GM18867 (cell line): ENCODE measurements at regions not wholly inside any gene's neighbourhood (a gene's known extent, or its start where the extent isn't known, plus 50 kb on each side); places are given as distances from the start of the nearest gene placed in this dataset.
"Not testable (repeated sequence)": the region's sequence is repeated elsewhere in the genome, so short reads cannot be mapped to it uniquely, and the experiment has no call there.

Experiments used
- ATAC-seq: cut with Tn5 transposase; IDR thresholded peaks from one replicate; pipeline ENCODE4 v1.9.1; 2021; ENCODE audit warnings: mild to moderate bottlenecking, moderate library complexity; ENCODE audit not compliant: unreplicated experiment

DNA sequence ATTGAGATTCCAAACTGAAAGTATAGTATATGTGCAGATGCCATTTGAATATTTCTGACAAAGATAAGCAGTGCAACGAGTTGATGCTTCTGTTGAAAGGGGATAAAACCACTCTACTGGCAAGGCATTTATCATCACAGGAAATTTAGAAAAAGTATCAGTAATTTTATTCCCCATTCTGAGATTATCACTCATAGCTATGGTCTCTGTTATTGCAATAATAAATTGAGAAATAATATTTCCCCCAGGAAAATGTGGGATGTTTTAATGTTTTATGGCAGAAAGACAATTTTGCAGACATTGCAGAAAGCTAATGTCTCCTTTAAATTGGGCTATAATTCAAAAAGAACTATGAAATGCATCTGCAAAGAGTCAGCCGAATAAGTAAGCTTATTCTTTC lies 1612.7 kb upstream of the ACO1 start:
- ATAC-seq, result no peak

DNA sequence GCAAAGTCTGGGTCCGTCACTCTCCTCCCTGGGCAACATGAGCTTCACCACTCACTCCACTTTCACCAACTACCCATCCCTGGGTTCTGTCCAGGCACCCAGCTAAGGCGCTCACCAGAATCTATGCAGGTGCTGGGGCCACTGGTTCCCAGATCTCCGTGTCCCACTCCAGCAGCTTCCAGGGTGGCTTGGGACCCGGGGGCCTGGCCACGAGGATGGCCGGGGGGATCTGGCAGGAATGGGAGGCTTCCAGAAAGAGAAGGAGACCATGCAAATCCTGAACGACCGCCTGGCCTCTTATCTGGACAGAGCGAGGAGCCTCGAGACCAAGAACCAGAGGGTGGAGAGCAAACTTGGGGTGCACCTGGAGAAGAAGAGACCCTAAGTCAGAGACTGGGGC lies 1611.0 kb upstream of the ACO1 start:
- no peak for ATAC-seq

DNA sequence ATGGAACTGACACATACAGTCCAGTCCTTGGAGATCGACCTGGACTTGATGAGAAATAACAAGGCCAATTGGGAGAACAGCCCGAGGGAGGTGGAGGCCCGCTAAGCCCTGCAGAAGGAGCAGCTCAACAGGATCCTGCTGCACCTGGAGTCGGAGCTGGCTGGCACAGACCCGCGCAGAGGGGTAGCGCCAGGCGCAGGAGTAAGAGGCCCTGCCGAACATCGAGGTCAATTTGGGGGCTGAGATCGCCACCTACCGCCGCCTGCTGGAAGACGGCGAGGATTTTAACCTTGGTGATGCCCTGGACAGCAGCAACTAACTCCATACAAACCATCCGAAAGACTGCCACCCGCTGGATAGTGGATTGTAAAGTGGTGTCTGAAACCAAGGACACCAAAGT lies 1610.1 kb upstream of the ACO1 start:
- no peak for ATAC-seq

DNA sequence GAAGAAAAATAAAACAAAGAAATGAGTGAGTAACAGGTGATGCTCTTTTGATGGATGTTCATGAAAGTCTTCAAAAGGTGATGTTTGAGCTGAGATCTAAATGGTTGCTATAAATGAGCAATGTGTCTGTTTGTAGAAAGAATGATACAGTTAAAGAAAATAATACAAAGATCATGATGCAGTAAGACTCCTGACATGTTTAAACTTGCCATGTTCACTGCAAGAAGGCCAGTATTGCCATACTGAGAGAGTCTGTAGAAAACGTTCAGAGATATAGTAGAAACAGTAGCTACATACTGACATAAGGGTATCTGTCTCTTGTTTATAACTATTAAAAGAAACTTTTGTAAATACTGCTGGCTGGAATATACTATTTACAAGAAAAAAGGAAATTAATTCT lies 1609.2 kb upstream of the ACO1 start:
- ATAC-seq, result no peak

DNA sequence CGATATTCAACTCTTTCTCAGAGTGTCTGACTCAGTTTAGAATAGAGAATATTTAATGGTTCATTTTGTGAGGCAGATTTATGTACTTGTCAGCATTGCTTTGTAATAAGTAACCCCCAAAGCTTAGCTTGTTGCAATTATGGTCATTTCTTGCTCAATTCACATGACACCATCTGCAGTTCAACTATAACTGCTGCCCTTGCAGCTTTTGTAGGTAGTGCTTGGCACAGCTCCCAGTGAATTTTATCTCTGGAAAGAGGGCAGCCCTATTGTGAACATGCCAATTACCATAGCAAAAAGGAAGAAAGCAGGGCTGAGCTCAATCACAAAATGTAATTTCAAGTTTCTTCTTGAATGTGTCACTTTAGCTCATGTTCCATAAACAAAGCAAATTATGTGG lies 1587.7 kb upstream of the ACO1 start:
- ATAC-seq, result no peak

DNA sequence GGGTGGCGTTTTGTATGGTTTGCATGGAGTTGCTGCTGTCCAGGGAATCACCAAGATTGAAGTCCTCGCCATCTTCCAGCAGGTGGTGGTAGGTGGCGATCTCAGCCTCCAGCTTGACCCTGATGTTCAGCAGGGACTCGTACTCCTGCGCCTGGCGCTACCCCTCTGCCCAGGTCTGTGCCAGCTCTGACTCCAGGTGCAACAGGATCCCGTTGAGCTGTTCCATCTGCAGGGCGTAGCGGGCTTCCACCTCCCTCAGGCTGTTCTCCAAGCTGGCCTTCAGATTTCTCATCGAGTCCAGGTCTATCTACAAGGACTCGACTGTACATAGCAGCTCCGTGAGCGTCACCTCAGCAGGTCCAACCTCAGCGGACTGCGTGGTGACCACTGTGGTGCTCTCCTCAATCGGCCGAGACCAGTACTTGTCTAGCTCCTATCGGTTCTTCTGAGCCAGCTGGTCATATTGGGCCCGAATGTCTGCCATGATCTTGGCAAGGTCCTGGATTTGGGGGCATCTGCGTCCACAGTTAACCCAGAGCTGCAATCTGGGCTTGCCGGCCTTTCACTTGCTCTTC lies 1584.8 kb upstream of the ACO1 start:
- ATAC-seq, result no peak

DNA sequence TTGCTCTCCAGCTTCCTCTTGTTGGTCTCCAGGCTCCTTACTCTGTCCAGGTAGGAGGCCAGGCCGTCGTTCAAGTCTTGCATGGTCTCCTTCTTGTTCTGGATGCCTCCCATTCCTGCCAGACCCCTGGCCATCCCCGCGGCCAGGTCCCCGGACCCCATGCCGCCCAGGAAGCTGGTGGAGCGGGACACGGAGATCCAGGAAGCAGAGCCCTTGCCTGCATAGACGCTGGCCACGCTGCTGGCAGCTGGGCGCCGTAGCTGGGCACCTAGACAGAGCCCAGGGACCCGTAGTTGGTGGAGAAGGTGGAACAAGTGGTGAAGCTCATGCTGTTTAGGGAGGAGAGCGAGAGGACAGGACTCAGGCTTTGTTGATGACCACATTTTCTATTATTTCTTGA lies 1584.0 kb upstream of the ACO1 start:
- no peak for ATAC-seq

DNA sequence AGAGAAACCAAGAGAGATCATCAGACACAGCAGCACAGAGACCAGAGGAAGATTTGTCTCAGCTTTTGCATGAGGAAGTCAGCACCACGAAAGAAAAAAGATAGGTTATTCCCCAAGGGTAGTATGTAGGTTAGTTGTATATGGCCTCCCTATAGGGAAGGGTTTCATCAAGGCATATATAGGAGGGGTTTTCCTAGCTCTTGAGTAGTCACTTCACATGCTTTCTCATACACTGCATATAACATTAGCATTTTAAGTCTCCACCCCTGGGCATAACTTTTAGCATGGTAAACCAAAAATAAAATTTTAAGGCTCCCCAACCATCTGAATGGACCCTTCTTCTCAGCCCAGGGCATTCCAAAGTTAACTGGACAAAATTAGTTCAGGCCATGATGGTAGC lies 1571.6 kb upstream of the ACO1 start:
- ATAC-seq, result no peak

DNA sequence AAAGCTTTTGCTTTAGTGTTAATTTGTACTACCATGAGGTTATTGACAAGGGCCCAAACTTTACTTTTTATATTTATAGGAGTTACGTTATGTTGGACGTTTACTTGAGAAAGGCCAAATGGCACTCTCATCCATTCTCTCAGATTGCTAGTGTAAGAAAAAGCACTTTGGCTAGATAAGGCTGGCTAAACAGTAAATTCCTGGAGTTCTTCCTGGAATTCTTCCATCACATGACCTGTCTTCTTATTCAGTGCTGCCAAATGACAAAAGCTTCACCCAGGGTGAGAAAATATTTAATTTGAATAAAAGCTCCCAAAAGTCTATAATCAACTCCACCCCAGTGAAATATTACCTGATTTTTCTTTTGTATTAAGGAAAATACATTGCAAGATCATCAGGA lies 1568.9 kb upstream of the ACO1 start:
- no peak for ATAC-seq

DNA sequence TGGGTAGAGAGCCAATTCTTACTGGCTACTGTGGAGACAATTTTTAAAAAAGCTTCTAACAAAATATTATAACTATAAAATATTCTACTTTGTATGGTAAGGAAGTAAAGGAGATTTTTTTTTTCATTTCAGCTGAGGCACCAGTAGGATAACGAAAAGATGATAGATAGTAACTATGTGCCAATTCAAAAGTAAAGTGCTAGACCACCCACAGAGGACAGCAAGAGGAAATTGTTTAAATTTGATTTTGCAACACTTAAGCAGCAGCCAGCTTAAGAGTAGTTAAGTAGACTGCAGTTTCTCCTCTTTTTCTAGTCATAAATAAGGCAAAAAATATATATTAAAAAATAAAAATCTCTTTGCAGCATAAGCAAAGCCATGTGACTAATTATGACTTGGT lies 1539.3 kb upstream of the ACO1 start:
- no peak for ATAC-seq

DNA sequence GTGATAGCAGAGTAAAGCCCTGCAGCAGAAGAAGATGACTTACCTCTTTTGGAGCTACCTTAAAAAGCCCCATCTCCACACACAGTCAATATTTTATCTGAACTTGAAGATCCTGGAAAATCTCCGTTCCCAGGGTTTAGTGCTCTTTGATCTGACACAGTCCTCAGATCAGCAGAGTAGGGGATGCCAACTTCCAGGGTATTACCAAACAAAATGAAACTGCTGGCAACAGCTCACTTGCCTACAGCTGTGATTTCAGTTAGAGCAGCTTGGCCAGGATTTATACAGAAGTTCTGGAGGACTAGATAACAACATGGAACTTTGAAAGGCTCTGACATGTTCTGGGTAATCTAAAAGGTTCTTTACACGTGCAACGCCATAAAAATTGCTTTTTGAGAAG lies 1537.8 kb upstream of the ACO1 start:
- no peak for ATAC-seq

DNA sequence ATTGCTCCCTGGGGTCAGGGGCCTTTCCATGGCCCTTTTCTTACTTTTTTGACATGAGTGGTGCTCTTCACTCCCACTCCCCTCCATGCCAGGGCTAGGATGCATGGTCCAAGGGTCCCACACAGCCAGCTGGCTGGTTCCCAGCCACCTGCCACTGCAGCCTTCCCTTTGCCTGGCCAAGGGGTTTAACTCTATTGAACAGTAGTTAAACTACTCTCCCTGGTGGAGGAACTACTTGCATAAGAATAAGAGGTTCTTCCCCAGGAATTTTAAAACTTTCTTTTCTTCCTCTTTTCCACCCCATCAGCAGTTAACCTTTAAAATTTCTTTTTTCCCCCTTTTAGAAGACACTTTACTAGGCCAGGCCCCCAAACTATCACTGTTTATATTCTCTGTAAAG lies 1532.8 kb upstream of the ACO1 start:
- no peak for ATAC-seq

DNA sequence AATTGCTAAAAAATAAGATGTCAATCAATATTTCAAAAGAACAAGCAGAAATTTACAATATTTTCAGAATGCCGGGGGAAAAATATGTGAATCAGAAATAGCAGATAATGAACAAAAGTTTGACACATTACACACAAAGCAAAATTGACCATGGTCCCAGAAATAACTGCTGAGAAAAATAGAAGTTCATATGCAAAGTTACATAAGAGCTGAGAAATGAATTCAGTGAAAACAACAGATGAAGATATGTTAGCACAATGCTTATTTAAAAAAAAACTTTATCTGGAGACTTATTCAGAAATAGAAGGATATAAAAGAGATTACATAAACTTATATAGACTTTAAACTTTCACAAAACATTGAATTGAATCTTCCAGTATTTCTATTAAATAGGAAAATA lies 1483.7 kb upstream of the ACO1 start:
- no peak for ATAC-seq

DNA sequence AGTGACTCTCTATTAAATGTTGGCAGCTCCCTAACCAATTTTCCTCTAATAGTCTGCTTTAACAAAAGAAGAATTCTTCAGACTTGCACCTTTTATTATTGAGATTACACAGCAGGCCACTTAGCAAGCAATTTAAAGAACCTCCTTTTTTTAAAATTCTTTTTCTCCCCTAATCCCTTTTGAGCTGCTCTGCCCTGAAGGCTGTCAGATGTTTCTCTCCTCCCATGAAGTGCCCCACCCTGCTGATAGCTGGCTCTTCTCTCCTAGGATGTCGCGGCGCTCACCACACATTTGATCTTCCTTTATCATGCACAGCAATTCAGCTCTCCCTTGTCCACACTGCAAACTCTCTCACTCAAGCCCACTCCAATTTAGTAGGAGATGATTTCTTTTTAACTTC lies 1471.1 kb upstream of the ACO1 start:
- no peak for ATAC-seq

DNA sequence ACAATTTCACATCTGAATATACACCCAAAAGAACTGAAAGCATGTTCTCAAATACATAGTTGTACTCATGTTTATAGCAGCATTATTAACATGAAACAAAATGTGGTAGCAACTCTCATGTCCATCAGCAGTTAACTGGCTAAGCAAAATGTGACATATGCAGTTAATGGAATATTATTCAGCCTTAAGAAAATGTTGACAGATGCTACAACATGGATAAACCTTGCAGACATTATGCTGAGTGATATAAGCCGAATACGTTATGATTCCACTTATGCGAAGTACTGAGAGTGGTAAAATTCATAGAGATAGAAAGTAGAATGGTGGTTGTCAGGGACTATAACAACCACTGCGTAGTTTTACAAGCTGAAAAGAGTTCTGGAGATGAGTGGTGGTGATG lies 1469.0 kb upstream of the ACO1 start:
- no peak for ATAC-seq

DNA sequence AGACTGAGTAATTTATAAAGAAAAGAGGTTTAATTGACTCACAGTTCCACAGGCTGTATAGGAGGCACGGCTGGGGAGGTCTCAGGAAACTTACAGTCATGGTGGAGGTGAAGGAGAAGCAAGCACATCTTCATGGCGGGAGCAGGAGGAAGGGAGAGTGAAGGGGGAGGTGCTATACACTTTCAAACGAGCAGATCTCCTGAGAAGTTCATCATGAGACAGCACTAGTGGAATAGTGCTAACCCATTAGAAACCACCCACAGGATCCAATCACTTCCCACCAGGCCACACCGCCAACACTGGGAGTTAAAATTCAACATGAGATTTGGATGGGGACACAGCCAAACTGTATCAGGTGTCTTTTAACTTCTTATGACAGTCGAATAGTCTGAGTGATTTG lies 1459.3 kb upstream of the ACO1 start:
- ATAC-seq, result no peak

DNA sequence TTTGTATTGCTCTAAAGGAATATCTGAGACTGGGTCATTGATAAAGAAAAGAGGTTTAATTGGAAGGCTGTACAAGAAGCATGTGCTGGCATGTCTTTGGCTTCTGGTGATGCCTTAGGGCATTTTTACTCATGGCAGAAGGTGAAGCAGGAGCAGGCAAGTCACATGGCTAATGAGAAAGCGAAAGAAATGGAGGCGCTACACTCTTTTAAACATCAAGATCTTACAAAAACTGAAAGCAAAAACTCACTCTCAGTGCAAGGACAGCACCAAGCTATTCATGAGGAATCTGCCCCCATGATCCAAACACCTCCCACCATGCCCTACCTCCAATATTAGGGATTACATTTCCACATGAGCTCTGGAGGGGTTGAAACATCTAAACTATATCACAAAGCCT lies 1458.8 kb upstream of the ACO1 start:
- ATAC-seq, result peak; percentile 77

DNA sequence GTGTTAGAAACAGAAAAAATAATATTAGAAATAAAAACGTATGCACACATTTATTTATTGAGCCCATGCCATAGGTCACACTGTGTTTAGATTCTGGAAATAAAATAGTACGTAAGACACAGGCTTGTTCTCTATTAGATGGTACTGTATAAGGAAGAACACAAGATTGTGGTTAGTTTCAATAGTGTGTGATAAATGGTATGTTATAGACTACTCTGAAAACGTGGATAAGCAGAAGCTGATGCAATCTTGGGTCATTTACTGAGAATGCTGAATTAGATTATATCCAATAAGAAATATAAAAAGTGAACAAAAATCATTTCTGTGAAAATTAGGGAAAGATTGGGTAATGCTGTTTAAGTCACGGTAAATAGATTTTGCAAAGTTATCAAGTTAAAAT lies 1456.4 kb upstream of the ACO1 start:
- ATAC-seq, result no peak

DNA sequence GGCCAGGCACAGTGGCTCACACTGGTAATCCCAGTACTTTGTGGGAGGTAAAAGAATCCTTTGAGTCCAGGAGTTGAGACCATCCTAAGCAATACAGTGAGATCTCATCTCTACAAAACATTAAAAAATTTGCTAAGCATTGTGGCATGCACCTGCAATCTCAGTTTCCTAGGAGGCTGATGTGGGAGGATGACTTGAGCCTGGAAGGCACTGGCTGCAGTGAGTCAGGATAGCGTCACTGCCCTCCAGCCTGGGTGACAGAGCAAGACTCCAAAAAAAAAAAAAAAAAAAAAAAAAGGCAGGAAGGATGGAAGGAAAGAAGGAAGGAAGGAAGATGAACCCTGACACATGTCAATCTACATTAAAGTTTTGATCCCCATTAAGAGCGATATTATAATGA lies 1452.2 kb upstream of the ACO1 start:
- no peak for ATAC-seq

DNA sequence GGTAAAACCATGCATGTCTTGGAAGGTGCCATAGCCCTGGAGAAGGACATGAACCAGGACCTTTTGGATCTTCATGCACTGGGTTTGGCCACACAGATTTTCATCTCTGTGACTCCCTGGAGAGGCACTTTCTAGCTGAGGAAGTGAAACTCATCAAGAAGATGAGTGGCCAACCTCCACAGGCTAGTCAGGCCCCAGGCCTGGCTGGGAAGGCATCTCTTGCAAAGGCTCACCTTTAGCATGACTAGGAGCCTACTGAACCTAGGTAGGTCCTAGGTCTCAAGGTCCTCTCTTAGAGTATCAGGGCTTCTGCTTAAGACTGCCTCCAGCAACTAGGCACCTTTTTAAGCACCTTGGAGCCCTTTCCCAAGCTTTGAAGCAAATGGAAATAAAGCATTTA lies 1448.7 kb upstream of the ACO1 start:
- ATAC-seq, result no peak

DNA sequence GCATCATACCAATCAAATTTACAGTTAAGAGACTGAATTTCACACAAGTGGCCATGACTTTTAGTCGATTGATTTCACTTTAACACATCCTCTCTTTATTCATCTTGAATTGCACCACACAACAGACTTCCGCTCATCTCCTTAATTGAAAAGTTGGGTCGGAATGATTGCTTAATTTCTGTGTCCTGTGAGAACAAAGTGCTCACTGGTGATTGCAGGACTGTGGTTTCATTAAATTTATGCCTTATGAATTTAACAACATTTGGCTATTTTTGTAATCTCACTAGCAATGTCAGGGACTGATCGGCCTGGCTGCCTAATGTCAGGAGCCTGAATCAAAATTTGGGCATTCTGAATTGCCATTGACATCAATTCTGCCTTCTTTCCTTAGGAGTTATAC lies 1447.3 kb upstream of the ACO1 start:
- no peak for ATAC-seq

DNA sequence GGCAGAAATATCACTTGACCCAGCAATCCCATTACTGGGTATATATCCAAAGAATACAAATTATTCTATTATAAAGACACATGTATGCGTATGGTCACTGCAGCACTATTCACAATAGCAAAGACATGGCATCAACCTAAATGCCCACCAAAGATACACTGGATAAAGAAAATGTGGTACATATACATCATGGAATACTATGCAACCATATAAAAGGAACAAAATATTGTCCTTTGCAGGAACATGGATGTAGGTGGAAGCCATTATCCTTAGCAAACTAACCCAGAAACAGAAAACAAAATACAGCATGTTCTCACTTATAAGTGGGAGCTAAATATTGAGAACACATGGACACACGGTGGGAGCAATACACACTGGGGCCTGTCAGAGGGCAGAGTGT lies 1441.6 kb upstream of the ACO1 start:
- not testable (repeated sequence) for ATAC-seq

DNA sequence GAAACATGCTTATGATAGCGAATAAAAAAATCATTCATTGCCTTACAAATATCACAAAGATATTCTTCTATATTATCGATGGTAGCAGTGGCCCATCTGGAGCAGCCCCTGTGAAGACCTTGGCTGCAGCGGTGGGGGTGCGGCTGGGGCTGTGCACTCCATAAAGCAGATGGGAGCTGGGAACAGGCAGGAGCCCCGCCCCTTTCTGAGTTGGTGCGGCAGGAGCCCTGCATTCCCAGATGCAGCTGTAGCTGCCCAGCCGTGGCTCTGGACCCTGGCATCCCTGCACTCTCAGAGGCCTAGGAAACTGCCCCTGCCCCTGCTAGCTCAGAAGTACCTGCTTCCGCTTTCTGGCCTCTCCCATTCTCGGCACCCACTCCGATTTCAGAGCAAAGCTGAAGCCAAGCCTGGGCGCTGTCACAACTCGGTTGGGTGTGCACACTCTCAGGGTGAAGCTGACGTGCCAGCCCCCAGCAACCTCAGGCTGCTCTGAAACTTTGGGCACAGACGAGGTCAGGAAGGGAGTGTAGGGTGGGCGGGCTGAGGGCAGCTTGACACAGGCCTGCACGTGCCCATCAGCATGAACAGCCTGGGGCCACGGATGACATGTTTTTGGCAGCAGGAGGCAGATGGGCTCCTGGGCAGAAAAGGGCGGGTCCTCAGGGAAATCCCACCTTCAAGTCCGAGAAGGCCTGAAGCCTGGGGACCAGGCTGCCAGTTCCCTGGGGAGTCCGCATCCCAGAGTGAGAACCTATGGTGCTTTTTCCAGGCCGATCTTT lies 1440.8 kb upstream of the ACO1 start:
- no peak for ATAC-seq
